Karpas-422 (cell line): ENCODE measurements at regions not wholly inside any gene's neighbourhood (a gene's known extent, or its start where the extent isn't known, plus 50 kb on each side); places are given as distances from the start of the nearest gene placed in this dataset.
A peak's percentile ranks its signal among the peaks of the same experiment; 100 is the strongest.
"Not testable (repeated sequence)": the region's sequence is repeated elsewhere in the genome, so short reads cannot be mapped to it uniquely, and the experiment has no call there.

Source experiments
- DNase-seq: peaks from one replicate; pipeline ENCODE4 v3.0.0-alpha.2; 2015
- H2AFZ ChIP-seq: fragments of 200-600 bp; sonication (generic); 2 replicates; pipeline ENCODE4 v1.6.1; 2014; ENCODE audit warnings: antibody characterized with exemption, low read length, mixed read lengths
- H3K27ac ChIP-seq: fragments of 200-600 bp; sonication (generic); 2 replicates; pipeline ENCODE4 v1.5.1; 2014; ENCODE audit warnings: mild to moderate bottlenecking, low read length, moderate library complexity
- H3K27me3 ChIP-seq: fragments of 200-600 bp; sonication (generic); 2 replicates; pipeline ENCODE4 v1.6.1; 2014; ENCODE audit warnings: low read length, mixed read lengths
- H3K36me3 ChIP-seq: fragments of 200-600 bp; sonication (generic); 2 replicates; pipeline ENCODE4 v1.6.1; 2014; ENCODE audit warnings: low read length, mixed read lengths; ENCODE audit not compliant: insufficient read depth
- H3K4me1 ChIP-seq: fragments of 200-600 bp; sonication (generic); 2 replicates; pipeline ENCODE4 v1.6.1; 2014; ENCODE audit warnings: mild to moderate bottlenecking, low read length, mixed read lengths
- H3K4me2 ChIP-seq: fragments of 200-600 bp; sonication (generic); 2 replicates; pipeline ENCODE4 v1.6.1; 2014; ENCODE audit warnings: low read length, low read depth, mild to moderate bottlenecking; ENCODE audit not compliant: poor library complexity, severe bottlenecking
- H3K4me3 ChIP-seq: fragments of 200-600 bp; sonication (generic); 2 replicates; pipeline ENCODE4 v1.5.1; 2014; ENCODE audit warnings: mild to moderate bottlenecking, antibody characterized with exemption, low read length, mixed read lengths
- H3K79me2 ChIP-seq: fragments of 200-600 bp; sonication (generic); 2 replicates; pipeline ENCODE4 v1.6.1; 2014; ENCODE audit warnings: mild to moderate bottlenecking, low read length, mixed read lengths
- H3K9ac ChIP-seq: fragments of 200-600 bp; sonication (generic); 2 replicates; pipeline ENCODE4 v1.6.0; 2014; ENCODE audit warnings: low read length
- H3K9me2 ChIP-seq: fragments of 200-600 bp; sonication (generic), shearing (Covaris generic); replicated peaks from 2 replicates; pipeline ENCODE4 v1.6.0; 2014; ENCODE audit warnings: mild to moderate bottlenecking, low read length, moderate library complexity; ENCODE audit not compliant: insufficient read depth
- H3K9me3 ChIP-seq: fragments of 300-700, 200-600 bp; sonication (generic); 2 replicates; pipeline ENCODE4 v1.6.1; 2014; ENCODE audit warnings: low read length, mixed read lengths
- H4K20me1 ChIP-seq: fragments of 200-600 bp; sonication (generic); 2 replicates; pipeline ENCODE4 v1.6.1; 2014; ENCODE audit warnings: mild to moderate bottlenecking, antibody characterized with exemption, low read length, low read depth; ENCODE audit not compliant: insufficient read depth

DNA sequence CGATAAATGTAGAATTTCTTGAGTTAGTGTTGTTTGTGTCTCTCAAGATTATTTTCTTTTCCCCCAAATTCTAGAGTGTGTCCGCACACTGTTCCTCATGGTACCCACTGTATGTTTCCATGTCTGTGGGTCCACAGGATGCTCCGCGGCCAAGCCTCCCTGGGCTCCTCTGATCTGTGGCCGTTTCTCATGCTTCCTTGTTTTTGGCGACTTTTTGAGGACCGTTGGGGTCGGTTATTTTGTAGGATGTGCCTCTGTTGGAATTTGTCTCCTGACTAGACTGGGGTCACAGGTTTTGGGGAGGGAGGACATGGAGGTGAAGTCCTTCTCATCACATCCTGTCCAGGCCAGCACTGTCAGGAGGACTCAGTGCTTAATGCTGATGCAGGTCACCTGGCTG lies 140.0 kb downstream of the LAT start:
- H3K9ac ChIP-seq = no peak overlapping the region
- 0 out of 2 replicates have a peak, but pooled peaks cover 3% of the 10 kb centered on the region for H4K20me1 ChIP-seq
- no peaks in the 10 kb centered on the region for H3K9me3 ChIP-seq
- 0 out of 2 replicates have a peak, but pooled peaks cover 5% of the 10 kb centered on the region for H3K36me3 ChIP-seq
- H3K4me3 ChIP-seq = no peak overlapping the region
- no peaks in the 10 kb centered on the region for H3K27me3 ChIP-seq
- H3K27ac ChIP-seq = no peak overlapping the region
- no peak for DNase-seq
- H3K4me1 ChIP-seq = no peaks in the 10 kb centered on the region
- peaks cover 37% of the 10 kb centered on the region for H3K79me2 ChIP-seq
- H3K4me2 ChIP-seq = no peak overlapping the region
- H2AFZ ChIP-seq = no peak overlapping the region
- no peaks in the 10 kb centered on the region for H3K9me2 ChIP-seq

DNA sequence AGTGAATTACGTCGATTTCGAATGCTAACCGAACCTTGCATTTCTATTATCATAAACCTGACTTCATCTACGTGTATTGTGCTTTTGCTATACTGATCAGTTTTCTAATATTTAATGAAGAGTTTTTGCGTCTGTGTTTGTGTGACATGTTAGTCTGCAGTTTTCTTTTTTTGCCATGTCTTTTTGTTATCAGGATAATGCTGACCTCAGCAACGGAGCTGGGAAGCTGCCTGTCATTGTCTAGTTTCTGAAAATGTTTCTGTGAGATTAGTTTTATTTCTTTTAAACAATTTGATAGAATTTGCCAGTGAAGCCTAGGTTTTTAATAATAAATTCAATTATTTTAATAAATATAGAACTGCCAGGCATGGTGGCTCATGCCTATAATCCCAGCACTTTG lies 139.3 kb downstream of the LAT start:
- H3K27ac ChIP-seq, H3K9me2 ChIP-seq, H3K4me1 ChIP-seq, DNase-seq, H3K4me3 ChIP-seq, H3K9ac ChIP-seq, H3K4me2 ChIP-seq, H3K9me3 ChIP-seq, H3K27me3 ChIP-seq, H2AFZ ChIP-seq, H4K20me1 ChIP-seq, H3K36me3 ChIP-seq: not testable (repeated sequence)
- peaks cover 41% of the 10 kb centered on the region for H3K79me2 ChIP-seq

DNA sequence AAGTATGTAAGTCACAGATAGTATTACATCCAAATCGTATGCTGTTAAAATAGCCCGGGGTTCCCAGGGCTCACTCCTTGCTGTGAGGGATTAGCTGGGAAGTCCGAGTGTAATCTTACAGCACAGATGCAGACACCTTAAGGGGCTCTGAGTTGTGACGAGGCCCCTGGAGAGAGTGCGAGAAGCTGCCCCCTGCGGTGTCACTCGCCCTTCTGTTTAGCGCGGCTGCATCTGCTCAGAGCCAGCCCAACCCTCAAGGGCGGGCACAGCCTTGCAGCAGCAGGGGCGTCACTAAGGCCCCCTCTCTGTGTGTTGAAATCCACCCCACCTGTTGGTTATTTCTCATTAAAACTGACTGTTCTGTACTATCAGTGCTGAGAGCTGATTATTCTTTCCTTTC lies 135.8 kb downstream of the LAT start:
- not testable (repeated sequence) for H3K9me3 ChIP-seq, H2AFZ ChIP-seq, DNase-seq, H3K4me1 ChIP-seq, H3K27me3 ChIP-seq, H3K4me3 ChIP-seq, H3K27ac ChIP-seq, H3K9me2 ChIP-seq, H4K20me1 ChIP-seq, H3K36me3 ChIP-seq, H3K9ac ChIP-seq, H3K4me2 ChIP-seq
- H3K79me2 ChIP-seq = peaks cover 51% of the 10 kb centered on the region

DNA sequence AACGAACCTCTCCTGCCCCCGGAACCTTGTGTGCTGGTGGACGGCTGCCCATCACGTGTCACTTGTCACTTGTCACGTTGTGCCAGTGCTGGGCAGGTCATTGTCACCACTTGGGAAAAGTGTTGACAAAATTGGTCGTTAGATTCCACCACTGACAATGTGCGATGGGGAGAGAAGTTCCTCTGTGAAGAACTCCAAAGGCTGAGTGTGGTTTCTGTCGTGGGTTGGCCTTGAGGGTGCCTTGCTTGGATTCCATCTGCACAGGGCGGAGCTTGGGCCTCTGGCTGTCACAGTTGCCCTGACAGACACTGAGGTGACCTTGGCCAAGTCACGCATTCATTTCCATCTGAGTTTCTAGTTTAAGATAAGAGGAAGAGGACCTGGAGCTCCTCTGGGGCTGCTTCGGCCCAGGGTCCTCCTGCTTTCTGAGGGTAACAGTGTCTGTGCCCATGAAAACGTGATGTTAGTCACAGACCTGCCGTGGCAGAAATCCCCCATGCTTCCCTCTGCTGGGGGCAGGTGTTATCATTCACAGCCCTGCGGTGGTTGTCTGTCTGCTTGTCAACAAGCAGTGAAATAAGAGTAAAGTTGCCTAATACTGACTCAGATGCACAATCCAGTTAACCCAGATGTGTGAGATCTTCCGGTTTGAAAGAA lies 133.6 kb downstream of the LAT start:
- H3K9me3 ChIP-seq, H2AFZ ChIP-seq, H4K20me1 ChIP-seq, H3K27me3 ChIP-seq, H3K4me1 ChIP-seq, H3K27ac ChIP-seq, H3K9ac ChIP-seq, H3K4me2 ChIP-seq, H3K4me3 ChIP-seq, H3K9me2 ChIP-seq: not testable (repeated sequence)
- peak; percentile 40 for DNase-seq
- Histone ChIP-seq H3K36me3 (peaks cover 13% of the 10 kb centered on the region), H3K79me2 (peaks cover 45% of the 10 kb centered on the region)

DNA sequence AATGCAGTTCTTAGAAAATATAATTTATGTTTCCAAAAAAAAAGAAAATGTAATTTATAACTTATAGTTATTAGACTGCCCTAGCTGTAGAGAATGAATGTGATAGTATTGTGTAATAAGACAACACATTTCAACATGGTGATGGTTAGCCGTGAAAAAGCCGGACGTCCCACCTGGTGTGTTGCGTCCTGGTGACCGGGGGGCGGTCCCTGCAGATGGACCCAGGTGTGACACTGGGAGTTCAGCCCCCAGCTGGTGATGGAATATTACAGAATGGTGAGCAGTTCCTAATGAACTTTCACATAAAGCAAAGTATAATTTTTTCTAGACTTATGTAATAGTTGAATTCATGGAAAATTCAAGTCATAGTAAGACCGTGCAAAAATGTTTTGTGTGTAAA lies 132.8 kb downstream of the LAT start:
- peaks cover 4% of the 10 kb centered on the region; the same call in 1 of the 2 replicates for H3K4me1 ChIP-seq

DNA sequence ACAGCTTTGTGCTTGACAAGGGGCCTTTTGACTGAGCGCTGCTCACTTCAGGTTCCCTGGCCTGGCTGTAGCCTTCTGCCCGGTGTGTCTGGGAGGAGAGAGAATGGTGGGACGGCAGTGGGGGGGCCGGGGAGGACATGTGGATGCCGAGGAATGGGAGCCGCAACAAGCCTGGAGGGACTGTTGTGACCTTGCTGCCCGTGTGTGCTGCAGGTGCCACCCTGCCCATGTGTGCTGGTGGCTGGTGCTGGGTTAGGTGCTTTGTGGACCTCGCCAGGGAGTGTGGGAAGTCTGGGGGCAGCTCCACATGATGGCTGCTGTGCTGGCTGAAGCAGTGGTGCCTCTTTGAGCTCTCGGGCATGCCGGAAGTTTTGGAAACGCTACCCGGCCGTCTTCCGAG lies 132.1 kb downstream of the LAT start:
- H3K4me1 ChIP-seq = peaks cover 4% of the 10 kb centered on the region; the same call in 1 of the 2 replicates
- H3K4me3 ChIP-seq = no peak overlapping the region
- peaks cover 32% of the 10 kb centered on the region for H3K79me2 ChIP-seq
- no peak overlapping the region for H3K27ac ChIP-seq
- DNase-seq = no peak
- H2AFZ ChIP-seq = no peak overlapping the region
- H3K4me2 ChIP-seq = no peak overlapping the region
- H3K36me3 ChIP-seq = peaks cover 13% of the 10 kb centered on the region
- no peaks in the 10 kb centered on the region for H3K27me3 ChIP-seq
- H3K9me2 ChIP-seq = no peaks in the 10 kb centered on the region
- H4K20me1 ChIP-seq = no peaks in the 10 kb centered on the region
- no peaks in the 10 kb centered on the region for H3K9me3 ChIP-seq
- H3K9ac ChIP-seq = no peak overlapping the region

More for the DNA sequence above, 132.8 kb downstream of the LAT start:
- Histone ChIP-seq H3K4me2 (no peak overlapping the region), H3K4me3 (no peak overlapping the region), H3K9ac (no peak overlapping the region), H3K9me2 (no peaks in the 10 kb centered on the region), H3K79me2 (peaks cover 38% of the 10 kb centered on the region), H3K27me3 (no peaks in the 10 kb centered on the region), H2AFZ (no peak overlapping the region), H3K36me3 (peaks cover 13% of the 10 kb centered on the region), H3K27ac (no peak overlapping the region), H3K9me3 (no peaks in the 10 kb centered on the region), H4K20me1 (no peaks in the 10 kb centered on the region)
- DNase-seq = no peak

DNA sequence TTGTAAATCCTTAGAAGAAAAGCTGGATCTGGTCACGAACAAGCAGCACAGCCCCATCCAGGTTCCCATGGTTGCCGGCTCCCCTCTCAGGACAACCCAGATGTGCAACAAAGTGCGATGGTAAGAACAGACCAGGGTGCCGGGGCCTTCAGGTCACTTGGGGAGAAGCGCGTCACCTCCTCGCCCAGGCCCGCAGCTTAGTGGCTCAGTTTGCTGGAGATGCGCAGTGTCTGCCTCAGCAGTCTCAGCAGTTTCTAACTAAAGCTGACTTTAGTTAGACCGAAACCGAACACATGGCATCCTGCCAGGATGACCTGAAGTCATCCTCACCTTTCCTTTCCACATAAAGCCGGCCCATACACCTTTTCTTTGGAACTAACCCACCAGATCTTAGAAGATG lies 131.4 kb downstream of the LAT start:
- Histone ChIP-seq H3K36me3 (peaks cover 13% of the 10 kb centered on the region), H3K79me2 (peaks cover 32% of the 10 kb centered on the region)
- H3K27ac ChIP-seq, H3K9ac ChIP-seq, H2AFZ ChIP-seq, H3K27me3 ChIP-seq, H4K20me1 ChIP-seq, H3K4me1 ChIP-seq, H3K4me3 ChIP-seq, DNase-seq, H3K4me2 ChIP-seq, H3K9me3 ChIP-seq, H3K9me2 ChIP-seq: not testable (repeated sequence)

DNA sequence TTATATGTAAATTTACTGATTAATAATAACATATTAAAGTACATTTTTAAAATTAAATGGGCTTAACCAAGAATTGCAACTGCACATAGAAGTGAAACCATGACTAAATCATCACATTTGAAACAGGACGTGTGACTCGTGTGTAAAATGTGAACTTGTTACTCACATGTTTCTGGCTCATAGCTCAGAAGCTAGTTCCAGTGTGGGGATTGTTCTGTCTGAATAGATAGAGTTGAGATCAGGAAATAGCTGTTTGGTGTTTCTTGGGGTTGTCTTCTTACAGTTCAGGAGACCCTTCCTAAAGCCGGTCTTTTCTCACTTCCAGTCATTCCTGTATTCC lies 130.9 kb downstream of the LAT start:
- not testable (repeated sequence) for H3K9me3 ChIP-seq, H3K27me3 ChIP-seq, H2AFZ ChIP-seq, H3K4me2 ChIP-seq, H3K27ac ChIP-seq, H3K9me2 ChIP-seq, H3K9ac ChIP-seq, H4K20me1 ChIP-seq, H3K4me3 ChIP-seq, H3K4me1 ChIP-seq, DNase-seq
- Histone ChIP-seq H3K79me2 (peaks cover 32% of the 10 kb centered on the region), H3K36me3 (peaks cover 13% of the 10 kb centered on the region)
